ENCODE measurements at regions not wholly inside any gene's neighbourhood (a gene's known extent, or its start where the extent isn't known, plus 50 kb on each side); places are given as distances from the start of the nearest gene placed in this dataset.

DNA sequence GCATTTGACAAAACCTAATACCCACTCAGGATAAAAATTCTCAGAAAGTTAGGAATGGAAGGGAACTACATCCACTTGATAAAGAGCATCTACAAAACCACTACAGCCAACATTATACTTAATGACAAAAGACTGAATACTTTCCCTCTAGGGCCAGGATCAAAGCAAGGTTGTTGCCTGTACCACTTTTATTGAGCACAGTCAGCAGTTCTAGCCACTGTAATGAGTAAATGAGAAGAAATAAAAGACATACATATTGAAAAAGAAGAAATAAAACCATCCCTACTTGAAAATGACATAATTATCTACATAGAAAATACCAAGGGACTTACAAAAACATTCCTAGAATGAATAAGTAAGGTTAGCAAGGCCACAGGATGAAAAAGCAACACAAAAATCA lies 194.8 kb upstream of the ZNF507 start:
- DNase-seq: no peak

DNA sequence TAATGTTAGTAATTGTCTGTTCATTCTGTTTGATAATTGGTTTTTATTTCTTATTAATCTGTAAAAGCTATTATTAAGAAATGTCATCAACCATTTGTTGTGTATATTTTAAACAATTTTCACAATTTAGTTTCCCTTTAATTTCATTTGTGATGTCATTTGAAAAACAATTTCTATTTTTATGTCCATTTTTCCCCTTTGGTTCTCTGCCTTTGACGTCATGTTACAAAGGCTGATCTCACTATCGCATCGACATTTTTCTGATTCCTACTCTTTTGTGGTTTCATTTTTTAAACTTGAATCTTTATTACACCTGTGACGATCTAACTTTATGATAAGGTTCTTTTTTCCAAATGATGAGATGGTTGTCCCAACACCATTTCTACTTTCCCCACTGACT lies 191.0 kb upstream of the ZNF507 start:
- DNase-seq: no peak

DNA sequence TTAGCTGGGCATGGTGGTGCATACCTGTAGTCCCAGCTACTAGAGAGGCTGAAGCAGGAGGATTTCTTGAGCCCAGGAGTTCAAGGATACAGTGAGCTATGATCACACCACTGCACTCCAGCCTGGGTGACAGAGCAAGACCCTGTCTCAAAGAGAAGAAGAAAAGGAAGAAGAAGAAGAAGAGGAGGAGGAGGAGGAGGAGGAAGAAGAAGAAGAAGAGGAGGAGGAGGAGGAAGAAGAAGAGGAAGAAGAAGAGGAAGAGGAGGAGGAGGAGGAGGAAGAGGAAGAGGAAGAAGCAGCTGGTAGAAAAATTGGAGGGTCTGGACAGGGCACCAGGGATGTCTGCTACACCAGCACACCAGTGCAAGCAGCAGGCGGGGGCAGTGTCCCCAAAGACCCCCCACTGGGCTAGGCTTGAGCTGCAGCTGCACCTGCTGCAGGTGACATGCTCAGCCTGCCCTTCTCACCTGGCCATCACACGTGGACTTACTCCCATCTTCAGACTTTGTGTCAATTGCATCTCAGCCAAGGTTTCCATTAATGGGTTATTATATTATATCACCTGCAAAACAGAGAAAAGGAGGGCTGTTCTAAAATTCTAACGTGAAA lies 180.9 kb upstream of the ZNF507 start:
- no peak for DNase-seq

DNA sequence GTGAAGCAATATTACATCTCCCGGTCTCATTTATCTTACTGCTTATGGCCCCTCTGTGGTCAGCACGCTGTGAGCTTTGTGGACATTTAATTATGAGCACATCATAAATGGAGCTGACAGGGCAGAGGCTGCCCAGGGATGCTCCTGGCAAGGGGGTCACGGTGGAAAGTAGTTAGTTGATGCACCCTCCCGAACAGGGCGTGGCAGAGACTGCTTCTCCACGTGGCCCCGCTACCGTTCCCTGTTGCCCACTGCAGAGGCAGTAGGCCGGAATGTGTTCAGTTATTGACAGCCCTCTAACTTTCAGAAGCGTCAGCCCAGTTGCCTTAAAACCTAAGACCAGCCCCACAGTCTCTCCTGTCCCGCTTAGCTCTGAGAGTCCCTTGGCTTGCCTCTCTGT lies 180.3 kb upstream of the ZNF507 start:
- DNase-seq: no peak

DNA sequence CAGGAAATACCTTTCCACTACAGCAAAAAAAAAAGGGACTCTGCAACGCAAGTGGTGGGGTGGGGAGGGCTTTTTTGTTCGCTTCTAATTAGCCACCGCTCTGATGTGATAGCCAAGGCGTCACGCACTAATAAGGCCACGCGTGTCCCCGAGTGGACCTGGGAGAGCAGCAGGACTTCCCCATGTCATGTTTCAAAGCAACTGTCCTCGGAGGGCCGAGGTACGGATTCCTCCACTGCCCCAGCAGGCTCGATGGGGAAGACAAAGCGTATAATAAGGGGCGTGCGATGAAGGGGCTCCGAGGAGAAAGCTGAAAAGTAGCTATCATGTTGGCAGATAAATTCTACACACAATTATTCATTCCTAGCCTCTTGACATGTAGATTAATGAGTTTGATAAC lies 179.7 kb upstream of the ZNF507 start:
- DNase-seq: no peak

DNA sequence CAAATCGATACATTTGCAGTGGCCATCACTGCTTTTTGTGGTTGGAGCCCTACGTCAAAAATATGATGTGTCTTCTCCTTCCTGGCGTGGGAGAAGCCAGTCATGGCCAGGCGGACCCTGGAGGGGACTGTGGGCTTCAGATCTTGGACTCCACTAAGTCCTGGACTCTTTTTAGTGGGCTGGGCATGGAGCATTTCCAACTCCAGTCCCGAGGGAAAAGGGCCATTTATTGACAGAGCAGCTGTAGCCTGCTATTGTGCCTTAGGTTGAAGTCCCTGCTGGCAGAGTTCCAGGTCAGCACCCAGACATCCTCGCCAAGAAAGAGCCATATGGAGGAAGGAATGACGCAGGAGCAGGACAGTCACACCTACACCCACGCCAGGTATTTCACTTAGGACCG lies 179.2 kb upstream of the ZNF507 start:
- DNase-seq: no peak

DNA sequence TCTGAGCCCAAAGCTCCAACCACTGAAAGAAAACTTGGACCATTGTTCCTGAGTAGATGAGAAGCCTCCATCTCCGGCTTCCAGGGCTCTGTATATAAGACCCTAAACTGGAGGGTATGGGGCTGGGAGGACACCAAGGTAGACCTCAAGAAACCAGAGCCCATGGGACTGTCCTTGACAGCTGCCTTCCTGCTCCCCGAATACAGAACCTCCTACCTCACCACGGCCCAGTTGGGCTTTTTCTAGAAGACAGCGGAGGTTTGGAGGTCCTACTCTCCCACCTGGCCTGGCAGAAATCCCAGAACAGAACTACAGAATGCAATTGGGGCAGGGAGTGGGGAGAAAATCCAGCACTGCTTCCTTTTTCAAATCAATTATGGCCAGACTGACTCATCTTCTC lies 177.3 kb upstream of the ZNF507 start:
- no peak for DNase-seq

DNA sequence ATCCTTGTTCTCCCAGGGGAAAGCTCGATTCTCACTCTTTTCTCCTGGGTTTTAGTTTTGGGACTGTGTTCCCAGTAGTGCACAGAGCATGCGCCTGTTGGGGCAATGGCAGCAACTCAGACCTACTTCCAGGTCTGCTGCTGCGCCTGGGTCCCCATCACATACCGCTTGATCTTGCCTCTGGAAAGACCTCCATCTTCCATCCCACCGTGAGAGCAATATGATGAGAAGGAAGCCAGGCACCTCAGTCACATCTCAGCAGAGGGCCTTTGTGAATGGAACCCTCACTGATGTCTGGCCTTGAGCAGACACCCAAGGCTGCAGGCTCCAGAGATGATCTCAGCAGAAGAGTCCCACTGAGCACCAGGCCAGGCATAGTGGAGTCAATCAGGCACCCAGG lies 176.8 kb upstream of the ZNF507 start:
- no peak for DNase-seq

DNA sequence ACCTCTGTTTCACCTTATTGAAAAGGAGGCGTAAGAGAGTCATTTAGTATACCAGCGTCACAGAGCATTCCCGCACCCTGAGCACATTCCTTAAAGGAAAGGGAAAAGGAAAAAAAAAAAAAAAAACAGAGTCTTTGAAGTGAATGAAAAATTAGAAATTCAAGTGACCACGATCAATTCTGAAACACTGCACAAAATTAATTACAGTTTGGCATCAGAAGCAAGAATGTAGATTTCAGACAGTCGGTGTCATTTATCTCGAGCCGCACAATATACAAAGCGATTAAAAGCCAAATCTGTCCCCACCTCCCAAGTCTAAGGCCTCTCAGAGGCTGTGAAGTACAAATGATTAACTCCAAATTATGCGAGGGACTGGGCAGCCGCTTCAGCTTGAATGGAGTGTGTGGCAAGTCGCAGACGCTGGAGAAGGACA lies 173.7 kb upstream of the ZNF507 start:
- DNase-seq: no peak

DNA sequence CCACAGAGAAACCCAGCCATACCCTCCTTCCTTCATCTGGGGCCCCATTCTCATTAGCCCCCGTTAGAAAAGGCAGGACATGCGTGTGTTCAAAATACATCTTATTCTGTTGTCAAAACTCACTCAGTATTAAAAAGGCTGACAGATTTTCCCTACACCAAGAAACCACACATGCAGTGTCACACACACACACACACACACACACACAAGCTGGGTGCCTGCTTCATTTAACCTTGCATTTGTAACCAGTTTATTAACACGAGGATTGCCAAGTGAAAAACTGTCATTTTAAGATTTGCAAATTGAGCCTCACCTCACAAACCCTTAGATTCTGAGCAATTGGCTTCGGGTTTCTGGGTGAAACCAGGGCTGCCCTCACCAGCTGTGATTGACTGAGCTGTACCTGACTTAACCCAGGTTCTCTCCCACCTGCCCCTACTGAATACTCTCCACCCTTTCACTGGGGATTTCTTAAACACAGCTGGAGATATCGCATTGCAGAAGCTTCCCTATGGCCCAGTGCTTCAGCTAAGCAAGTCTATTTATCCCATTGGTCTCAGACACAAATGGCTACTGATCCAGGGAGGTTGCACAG lies 172.7 kb upstream of the ZNF507 start:
- DNase-seq: no peak

DNA sequence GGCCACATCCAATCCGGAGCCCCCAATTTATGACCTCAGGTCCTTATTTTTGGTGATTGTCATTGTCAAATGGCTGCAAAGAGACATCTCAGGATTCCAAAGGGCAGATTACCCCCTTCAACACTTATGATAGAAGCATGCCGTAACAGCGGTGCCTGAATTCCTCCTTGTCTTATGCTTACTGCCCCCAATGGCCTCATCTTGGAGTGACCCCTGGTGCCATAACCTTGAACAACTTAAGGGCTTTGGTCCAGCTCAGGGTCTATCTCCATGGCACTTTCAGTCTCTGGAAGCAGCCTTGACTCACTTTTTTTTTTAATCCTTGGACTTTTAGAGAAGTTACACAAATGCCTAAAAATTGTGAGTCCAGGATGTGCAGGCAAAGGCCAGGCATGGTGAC lies 171.6 kb upstream of the ZNF507 start:
- DNase-seq: no peak

DNA sequence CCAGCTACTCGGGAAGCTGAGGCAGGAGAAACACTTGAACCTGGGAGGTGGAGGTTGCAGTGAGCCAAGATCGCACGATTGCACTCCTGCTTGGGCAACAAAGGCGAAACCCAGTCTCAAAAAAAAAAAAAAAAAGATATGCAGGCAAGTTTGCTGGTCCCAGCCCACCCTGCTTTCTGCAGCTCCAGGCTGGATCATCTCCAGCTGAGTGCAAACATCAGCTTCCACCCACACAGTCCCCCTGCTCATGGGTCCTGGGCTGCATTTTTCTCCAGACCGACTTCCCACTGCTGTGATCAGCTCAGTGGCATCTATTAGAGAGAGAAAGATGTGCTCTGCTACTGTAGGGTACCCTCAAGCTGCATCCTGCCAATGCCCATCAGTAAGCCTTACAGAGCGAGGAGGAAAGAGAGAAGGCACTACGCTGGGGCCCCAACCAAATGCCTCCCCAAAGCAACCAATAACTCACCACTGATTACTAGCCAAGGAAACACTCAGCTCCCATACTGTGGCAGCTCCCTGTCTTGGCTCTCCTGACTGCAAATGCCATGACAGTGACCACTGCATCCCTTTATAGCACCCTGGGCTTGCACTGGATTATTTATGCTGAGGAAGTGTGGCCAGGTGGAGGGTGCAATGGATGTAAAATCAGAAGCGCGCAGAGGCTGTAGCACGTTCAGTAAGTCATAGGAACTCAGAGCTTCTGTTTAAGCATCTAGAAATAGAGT lies 170.9 kb upstream of the ZNF507 start:
- no peak for DNase-seq

DNA sequence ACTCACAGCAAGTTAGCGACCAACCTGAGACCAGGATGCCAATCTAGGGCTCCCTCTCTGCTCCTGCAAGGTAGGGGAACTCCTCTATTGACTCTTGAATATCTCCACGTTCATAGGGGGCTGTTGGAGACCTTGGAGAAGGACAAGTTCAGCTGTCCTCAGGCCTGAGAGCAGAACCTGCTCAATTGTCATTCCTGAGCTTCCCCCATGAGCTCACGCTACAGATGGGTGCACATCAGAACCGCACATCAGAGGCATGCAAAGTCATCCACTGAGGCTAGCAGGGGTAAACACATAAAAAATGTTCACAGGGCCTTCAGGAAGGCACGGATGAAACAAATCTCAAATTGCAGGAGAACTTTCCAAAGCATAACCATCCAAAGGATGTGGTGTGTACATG lies 168.8 kb upstream of the ZNF507 start:
- DNase-seq: no peak

DNA sequence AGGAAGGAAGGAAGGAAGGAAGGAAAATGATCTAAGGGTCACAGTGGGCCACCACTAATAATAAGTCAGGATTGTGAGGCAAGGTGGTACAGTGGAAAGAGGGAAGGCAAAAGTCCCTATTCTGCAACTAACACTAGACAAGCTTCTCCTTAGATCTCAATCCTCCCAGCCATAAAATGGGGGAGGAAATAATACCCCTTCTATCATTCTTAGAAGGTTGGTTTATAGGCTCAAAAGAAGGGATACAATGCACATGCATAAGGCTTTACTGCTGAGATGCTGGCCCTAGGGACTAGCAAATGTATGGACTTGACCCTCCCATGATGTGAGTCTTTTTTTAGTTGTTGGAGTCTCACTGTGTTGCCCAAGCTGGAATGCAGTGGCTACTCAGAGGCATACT lies 167.7 kb upstream of the ZNF507 start:
- no peak for DNase-seq

DNA sequence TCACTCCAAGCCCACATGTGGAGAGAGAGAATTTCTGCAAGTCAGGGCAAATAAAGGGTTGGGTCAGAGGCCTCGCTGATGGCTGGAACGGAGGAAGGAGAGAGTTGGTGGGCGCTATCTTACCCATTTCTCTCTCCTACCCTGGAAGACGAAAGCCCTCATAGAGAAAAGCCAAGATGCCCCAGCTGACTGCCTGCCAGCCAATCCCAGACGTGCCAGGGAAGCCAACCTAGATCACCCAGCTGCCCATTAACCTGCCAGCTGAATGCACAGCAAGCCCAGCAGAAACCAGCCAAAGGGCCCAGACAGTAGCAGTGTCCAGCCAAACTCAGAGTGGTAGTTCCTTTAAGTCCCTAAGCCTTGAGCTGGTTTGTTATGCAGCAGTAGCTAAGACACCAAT lies 167.0 kb upstream of the ZNF507 start:
- DNase-seq: no peak

DNA sequence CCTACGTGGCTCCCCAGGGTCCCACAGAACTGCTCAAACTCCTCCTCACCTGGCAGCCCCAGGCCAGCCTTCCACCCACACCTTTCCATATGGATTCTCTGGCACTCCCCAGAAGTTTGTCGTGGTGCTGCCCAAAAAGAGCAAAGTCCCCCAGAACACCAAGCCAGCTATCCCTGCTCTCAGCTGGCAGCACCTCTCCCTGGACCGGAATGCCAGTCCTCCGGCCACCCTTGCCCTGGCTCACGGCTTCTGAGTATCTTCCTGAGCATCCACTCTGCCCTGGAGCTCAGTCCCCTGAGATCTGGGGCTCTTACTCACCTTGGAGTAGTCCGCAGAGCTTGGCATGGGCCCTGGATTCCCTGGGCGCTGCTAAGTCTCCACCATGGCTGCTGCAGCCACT lies 166.5 kb upstream of the ZNF507 start:
- DNase-seq: no peak

DNA sequence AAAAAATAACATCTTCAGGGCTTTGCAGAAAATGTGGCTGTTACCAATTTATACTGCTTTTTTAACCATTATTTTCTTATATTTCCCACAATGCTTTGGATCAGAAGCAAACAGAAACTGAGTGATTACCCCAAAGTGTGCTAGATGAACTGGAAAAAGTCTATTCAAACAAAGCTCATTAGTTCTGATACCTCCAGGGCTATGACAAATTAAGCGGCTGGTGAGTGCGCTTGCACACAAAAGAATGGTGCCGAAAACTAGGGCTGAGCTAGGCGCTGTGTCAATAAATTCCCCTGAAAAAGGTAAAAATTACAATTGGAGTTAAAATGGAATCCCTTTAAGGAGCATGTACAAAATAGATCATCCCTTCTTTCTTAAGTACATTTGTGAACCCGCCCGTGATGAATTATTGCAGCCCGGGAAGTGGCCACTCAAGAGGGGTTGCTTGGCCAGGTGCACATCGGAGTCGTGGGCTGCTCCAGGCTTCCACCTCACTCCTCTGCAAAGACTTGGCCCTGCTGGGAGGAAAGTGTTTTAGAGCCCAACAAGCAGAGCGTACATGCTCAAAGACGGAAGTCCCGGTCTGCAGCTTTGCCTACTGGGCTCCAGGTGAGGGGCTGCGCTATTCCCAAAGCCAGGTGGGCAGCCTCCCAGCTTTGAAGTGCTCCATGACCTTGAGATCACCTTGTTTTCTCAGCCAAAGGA lies 164.0 kb upstream of the ZNF507 start:
- DNase-seq: no peak

DNA sequence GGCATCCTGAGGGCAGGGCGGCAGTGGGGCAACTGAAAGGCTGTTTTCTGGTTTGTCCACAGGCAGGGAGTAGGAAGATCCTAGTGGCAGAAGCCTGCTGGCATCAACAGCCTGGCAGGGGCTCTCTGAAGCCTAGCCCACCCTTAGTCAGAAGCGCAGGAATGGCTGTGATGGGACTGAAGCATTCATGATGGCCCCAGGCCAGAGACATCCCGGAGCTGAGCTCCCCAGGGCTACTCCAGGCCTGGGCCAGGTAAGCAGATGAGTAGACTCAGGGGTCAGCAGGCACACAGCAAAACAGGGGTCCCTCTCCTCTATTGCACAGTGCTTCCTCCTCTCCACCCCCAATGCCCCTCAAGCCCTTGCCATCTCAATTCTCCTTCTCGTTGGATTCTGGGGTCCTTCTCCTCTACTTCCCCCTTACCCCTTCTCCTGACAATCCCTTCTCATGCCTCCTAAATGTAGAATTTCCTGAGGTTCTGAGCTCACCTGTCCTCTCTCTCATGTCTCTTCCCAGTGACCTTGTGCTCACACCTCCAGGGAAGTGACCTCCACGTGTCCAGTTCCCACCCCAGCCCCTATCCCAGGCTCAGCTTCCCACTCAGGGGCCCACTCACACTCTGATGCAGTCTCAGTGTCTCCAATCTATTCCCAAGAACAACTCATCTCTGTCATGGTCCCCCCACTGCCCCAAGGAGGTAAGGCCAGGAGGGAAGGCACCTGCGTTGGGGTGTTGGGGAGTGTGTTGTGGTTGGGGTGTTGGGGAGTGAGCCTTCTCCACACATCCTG lies 158.7 kb upstream of the ZNF507 start:
- no peak for DNase-seq

DNA sequence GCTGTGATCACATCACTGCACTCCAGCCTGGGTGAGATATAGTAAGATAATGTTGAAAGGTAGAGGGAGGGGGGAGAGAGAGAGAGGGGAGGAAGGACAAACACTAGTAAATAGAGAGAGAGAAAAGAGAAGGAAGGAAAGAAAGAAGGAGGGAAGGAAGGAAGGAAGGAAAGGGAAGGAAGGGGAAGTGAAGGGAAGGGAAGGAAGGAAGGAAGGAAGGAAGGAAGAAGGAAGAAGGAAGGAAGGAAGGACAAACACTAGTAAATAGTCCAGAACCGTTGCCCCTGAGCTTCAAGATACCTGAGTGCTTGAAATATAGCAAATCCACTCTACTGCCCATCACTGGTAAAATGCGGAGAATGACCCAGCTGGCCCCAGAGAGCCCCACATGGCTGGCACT lies 156.5 kb upstream of the ZNF507 start:
- DNase-seq: no peak

DNA sequence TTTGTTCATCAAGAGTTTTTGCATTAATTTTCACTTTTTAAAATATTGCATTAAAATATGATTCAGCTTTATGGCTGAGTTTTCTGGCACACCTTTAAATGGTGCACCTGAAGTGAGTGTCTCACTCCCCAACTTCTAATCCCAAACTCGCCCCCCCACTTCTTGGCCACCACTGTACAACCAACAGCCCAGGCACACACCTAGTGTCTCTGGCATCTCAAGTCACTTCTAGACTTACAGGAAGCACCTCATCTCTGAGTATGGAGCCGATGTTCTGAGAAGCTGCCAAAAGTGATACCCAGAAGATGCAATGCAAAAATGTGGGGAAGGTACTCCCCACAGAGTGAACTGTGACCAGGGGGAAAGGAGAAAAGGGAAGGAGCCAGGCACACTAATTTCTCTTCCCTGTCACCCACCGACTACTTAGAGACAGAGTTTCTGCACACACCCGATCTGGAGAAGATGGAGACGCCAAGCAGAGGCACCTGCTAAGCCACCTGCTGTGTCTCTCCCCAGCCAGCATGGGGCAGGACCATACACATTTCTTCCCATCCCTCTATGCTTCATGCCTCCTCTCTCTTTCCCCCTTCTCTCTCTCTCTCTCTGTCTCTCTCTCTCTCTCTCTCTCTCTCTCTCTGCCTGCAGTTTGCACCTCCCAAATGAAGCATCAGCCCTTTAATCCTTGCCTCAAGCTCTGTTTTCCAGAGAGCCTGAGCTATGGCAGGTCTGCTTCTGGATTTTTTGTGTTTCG lies 155.3 kb upstream of the ZNF507 start:
- no peak for DNase-seq

DNA sequence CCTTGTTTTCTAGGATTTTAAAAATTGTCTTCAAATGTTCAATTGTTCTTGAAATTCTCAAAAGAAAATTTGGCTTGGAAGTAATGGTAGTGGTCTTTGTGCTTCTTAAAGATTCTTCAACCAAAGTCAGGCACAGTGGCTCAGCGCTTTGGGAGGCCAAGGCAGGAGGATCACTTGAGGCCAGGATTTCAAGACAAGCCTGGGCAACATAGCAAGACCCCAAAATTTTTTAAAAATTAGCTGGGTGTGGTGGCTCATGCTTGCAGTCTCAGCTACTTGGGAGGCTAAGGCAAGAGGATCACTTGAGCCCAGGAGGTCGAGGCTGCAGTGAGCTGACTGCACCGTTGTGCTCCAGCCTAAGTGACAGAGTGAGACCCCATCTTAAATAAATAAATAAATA lies 153.5 kb upstream of the ZNF507 start:
- DNase-seq: no peak

Data from stimulated activated CD4-positive, alpha-beta T cell treated with anti-CD3 and anti-CD28 coated beads, Interleukin-15, amount 100 ng/mL, for 24 hours (primary cell).